ENCODE measurements at regions not wholly inside any gene's neighbourhood (a gene's known extent, or its start where the extent isn't known, plus 50 kb on each side); places are given as distances from the start of the nearest gene placed in this dataset.
"Not testable (repeated sequence)": the region's sequence is repeated elsewhere in the genome, so short reads cannot be mapped to it uniquely, and the experiment has no call there.

DNA sequence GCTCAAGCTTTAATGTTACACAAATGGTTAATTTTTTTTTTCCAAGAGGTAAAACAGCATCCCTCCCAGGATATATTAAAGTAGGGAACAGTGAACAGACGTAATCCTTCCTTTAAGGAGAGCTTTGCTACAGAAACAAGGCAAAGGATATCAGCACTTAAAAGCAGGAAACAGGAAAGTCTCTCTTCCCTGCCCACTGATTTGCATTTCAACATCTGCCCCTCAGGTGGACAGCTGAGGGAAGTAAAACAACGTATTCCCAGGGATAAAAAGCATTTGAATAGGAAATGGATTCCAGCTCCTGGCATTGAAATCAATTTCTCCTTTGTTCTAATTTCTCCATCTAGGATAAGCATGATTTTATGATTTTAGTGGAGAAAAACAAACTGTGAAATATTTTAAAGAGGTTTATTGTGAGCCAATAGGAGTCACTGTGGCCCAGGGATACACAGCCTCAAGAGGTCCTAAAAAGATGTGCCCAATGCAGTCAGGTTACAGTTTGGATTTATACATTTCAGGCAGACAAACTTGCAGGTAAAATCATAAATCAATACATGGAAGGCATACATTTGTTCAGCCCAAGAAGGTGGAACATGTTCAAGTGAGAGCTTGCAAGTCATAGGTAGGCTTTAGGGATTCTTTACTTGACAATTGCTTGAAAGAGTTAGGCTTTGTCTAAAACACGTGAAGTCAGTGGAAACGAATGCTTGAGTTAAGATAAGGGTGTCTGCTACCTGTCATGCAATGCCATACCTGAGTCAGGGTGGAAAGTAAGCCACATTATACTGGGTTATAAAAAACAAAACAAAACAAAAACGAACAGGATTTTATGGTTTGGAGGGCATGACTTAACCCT lies 286.2 kb upstream of the VWC2 start:
- no peak overlapping the region for H3K27ac ChIP-seq (ENCODE audit: low read depth in 1 of 2, low read length in 1 of 2)
- H3K27me3 ChIP-seq (ENCODE audit: control insufficient read depth in 2 of 2, insufficient read depth in 1 of 2, low read length in 1 of 2), result no peaks in the 10 kb centered on the region
- no peaks in the 10 kb centered on the region for H3K36me3 ChIP-seq (ENCODE audit: control insufficient read depth in 2 of 2, insufficient read depth in 2 of 2, low read length in 1 of 2)
- no peaks in the 10 kb centered on the region for H3K4me1 ChIP-seq (ENCODE audit: control insufficient read depth in 2 of 2, insufficient read depth in 2 of 2, low read length in 2 of 2)
- no peak overlapping the region for H3K4me3 ChIP-seq (ENCODE audit: low read length in 2 of 2)
- no peak for DNase-seq (ENCODE audit: low read depth in 6 of 9, low spot score in 9 of 9)
- H3K9me3 ChIP-seq (ENCODE audit: control insufficient read depth in 2 of 2, insufficient read depth in 1 of 2, low read length in 1 of 2), result no peaks in the 10 kb centered on the region
- WGBS, result 36% methylated on average over 5 of the region's 5 CpGs

- Histone ChIP-seq H3K9me3 (ENCODE audit: control insufficient read depth in 2 of 2, insufficient read depth in 1 of 2, low read length in 1 of 2) (no peaks in the 10 kb centered on the region), H3K27me3 (ENCODE audit: control insufficient read depth in 2 of 2, insufficient read depth in 1 of 2, low read length in 1 of 2) (no peaks in the 10 kb centered on the region), H3K36me3 (ENCODE audit: control insufficient read depth in 2 of 2, insufficient read depth in 2 of 2, low read length in 1 of 2) (no peaks in the 10 kb centered on the region), H3K4me3 (ENCODE audit: low read length in 2 of 2) (no peak overlapping the region), H3K27ac (ENCODE audit: low read depth in 1 of 2, low read length in 1 of 2) (no peak overlapping the region), H3K4me1 (ENCODE audit: control insufficient read depth in 2 of 2, insufficient read depth in 2 of 2, low read length in 2 of 2) (no peaks in the 10 kb centered on the region)
- 82% methylated on average over 3 of the region's 3 CpGs for WGBS
- no peak for DNase-seq (ENCODE audit: low read depth in 6 of 9, low spot score in 9 of 9)
Measured at GRCh38 chr7:49487830-49488140, 285.7 kb upstream of the VWC2 start.

DNA sequence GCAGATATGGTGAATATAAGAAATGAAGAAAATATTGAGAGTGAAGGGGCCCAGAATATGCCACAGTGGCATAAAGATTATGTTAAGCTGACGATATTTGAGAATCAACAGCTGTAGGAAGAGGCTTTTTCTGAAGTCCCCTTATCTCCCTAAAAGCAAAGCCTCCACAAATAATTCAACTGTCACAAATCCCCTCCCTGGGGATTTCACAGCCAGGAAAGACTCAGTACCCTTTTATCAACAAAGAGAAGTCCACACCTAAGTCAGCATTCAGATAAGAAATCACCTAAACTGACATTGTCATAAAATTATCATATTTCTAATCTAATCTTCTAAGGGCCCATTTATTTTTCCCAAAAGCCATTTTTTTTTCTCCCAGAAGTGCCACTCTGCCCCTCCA lies 284.9 kb upstream of the VWC2 start:
- Histone ChIP-seq H3K4me3 (ENCODE audit: low read length in 2 of 2) (no peak overlapping the region), H3K4me1 (ENCODE audit: control insufficient read depth in 2 of 2, insufficient read depth in 2 of 2, low read length in 2 of 2) (no peaks in the 10 kb centered on the region), H3K36me3 (ENCODE audit: control insufficient read depth in 2 of 2, insufficient read depth in 2 of 2, low read length in 1 of 2) (no peaks in the 10 kb centered on the region), H3K9me3 (ENCODE audit: control insufficient read depth in 2 of 2, insufficient read depth in 1 of 2, low read length in 1 of 2) (no peaks in the 10 kb centered on the region), H3K27ac (ENCODE audit: low read depth in 1 of 2, low read length in 1 of 2) (no peak overlapping the region), H3K27me3 (ENCODE audit: control insufficient read depth in 2 of 2, insufficient read depth in 1 of 2, low read length in 1 of 2) (no peaks in the 10 kb centered on the region)
- WGBS, result 41% methylated on average over 1 of the region's 1 CpG
- no peak for DNase-seq (ENCODE audit: low read depth in 6 of 9, low spot score in 9 of 9)

- Histone ChIP-seq H3K27me3 (ENCODE audit: control insufficient read depth in 2 of 2, insufficient read depth in 1 of 2, low read length in 1 of 2) (no peaks in the 10 kb centered on the region), H3K4me3 (ENCODE audit: low read length in 2 of 2) (no peak overlapping the region), H3K4me1 (ENCODE audit: control insufficient read depth in 2 of 2, insufficient read depth in 2 of 2, low read length in 2 of 2) (no peaks in the 10 kb centered on the region), H3K9me3 (ENCODE audit: control insufficient read depth in 2 of 2, insufficient read depth in 1 of 2, low read length in 1 of 2) (no peaks in the 10 kb centered on the region), H3K36me3 (ENCODE audit: control insufficient read depth in 2 of 2, insufficient read depth in 2 of 2, low read length in 1 of 2) (no peaks in the 10 kb centered on the region), H3K27ac (ENCODE audit: low read depth in 1 of 2, low read length in 1 of 2) (no peak overlapping the region)
- no peak for DNase-seq (ENCODE audit: low read depth in 6 of 9, low spot score in 9 of 9)
- WGBS, result 82% methylated on average over 6 of the region's 6 CpGs
Measured at GRCh38 chr7:49497471-49497870, 276.0 kb upstream of the VWC2 start.

GRCh38 chr7:49500741-49501140 lies 272.7 kb upstream of the VWC2 start:
- Histone ChIP-seq H3K4me1 (ENCODE audit: control insufficient read depth in 2 of 2, insufficient read depth in 2 of 2, low read length in 2 of 2) (no peaks in the 10 kb centered on the region), H3K27ac (ENCODE audit: low read depth in 1 of 2, low read length in 1 of 2) (no peak overlapping the region), H3K4me3 (ENCODE audit: low read length in 2 of 2) (no peak overlapping the region), H3K36me3 (ENCODE audit: control insufficient read depth in 2 of 2, insufficient read depth in 2 of 2, low read length in 1 of 2) (no peaks in the 10 kb centered on the region), H3K27me3 (ENCODE audit: control insufficient read depth in 2 of 2, insufficient read depth in 1 of 2, low read length in 1 of 2) (no peaks in the 10 kb centered on the region), H3K9me3 (ENCODE audit: control insufficient read depth in 2 of 2, insufficient read depth in 1 of 2, low read length in 1 of 2) (no peaks in the 10 kb centered on the region)
- no peak for DNase-seq (ENCODE audit: low read depth in 6 of 9, low spot score in 9 of 9)
- 81% methylated on average over 2 of the region's 2 CpGs for WGBS

DNA sequence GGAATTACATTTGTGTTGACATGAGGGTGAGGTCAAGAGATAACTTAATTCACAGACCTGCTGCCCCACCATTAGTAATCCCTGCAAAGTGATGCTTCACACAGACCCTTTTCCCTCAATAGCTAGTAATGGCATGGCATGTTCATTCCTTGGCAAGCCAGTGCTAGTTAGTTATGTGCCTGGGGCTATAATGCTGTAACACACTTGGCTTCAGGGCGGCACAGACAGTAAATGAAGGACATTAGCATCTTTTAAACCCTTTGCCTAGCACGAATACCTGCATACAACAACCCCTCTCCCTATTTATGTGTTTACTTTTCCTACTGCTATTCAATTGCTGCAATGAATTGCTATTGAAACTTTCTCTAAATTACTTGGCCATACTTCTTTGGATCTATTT lies 266.2 kb upstream of the VWC2 start:
- WGBS, result 58% methylated on average over 2 of the region's 2 CpGs
- not testable (repeated sequence) for H3K4me3 ChIP-seq (ENCODE audit: low read length in 2 of 2); DNase-seq (ENCODE audit: low read depth in 6 of 9, low spot score in 9 of 9); H3K36me3 ChIP-seq (ENCODE audit: control insufficient read depth in 2 of 2, insufficient read depth in 2 of 2, low read length in 1 of 2); H3K9me3 ChIP-seq (ENCODE audit: control insufficient read depth in 2 of 2, insufficient read depth in 1 of 2, low read length in 1 of 2); H3K27ac ChIP-seq (ENCODE audit: low read depth in 1 of 2, low read length in 1 of 2); H3K4me1 ChIP-seq (ENCODE audit: control insufficient read depth in 2 of 2, insufficient read depth in 2 of 2, low read length in 2 of 2); H3K27me3 ChIP-seq (ENCODE audit: control insufficient read depth in 2 of 2, insufficient read depth in 1 of 2, low read length in 1 of 2)

GRCh38 chr7:49513911-49514310 lies 259.5 kb upstream of the VWC2 start:
- H3K4me1 ChIP-seq (ENCODE audit: control insufficient read depth in 2 of 2, insufficient read depth in 2 of 2, low read length in 2 of 2), result no peaks in the 10 kb centered on the region
- H3K9me3 ChIP-seq (ENCODE audit: control insufficient read depth in 2 of 2, insufficient read depth in 1 of 2, low read length in 1 of 2), result no peaks in the 10 kb centered on the region
- H3K4me3 ChIP-seq (ENCODE audit: low read length in 2 of 2), result no peak overlapping the region
- no peak overlapping the region for H3K27ac ChIP-seq (ENCODE audit: low read depth in 1 of 2, low read length in 1 of 2)
- DNase-seq (ENCODE audit: low read depth in 6 of 9, low spot score in 9 of 9), result no peak
- 29% methylated on average over 4 of the region's 4 CpGs for WGBS
- no peaks in the 10 kb centered on the region for H3K36me3 ChIP-seq (ENCODE audit: control insufficient read depth in 2 of 2, insufficient read depth in 2 of 2, low read length in 1 of 2)
- no peaks in the 10 kb centered on the region for H3K27me3 ChIP-seq (ENCODE audit: control insufficient read depth in 2 of 2, insufficient read depth in 1 of 2, low read length in 1 of 2)

GRCh38 chr7:49520951-49521350 lies 252.5 kb upstream of the VWC2 start:
- no peaks in the 10 kb centered on the region for H3K9me3 ChIP-seq (ENCODE audit: control insufficient read depth in 2 of 2, insufficient read depth in 1 of 2, low read length in 1 of 2)
- no peak for DNase-seq (ENCODE audit: low read depth in 6 of 9, low spot score in 9 of 9)
- H3K27me3 ChIP-seq (ENCODE audit: control insufficient read depth in 2 of 2, insufficient read depth in 1 of 2, low read length in 1 of 2), result no peaks in the 10 kb centered on the region
- no peaks in the 10 kb centered on the region for H3K36me3 ChIP-seq (ENCODE audit: control insufficient read depth in 2 of 2, insufficient read depth in 2 of 2, low read length in 1 of 2)
- H3K4me1 ChIP-seq (ENCODE audit: control insufficient read depth in 2 of 2, insufficient read depth in 2 of 2, low read length in 2 of 2), result no peaks in the 10 kb centered on the region
- no peak overlapping the region for H3K4me3 ChIP-seq (ENCODE audit: low read length in 2 of 2)
- WGBS, result 60% methylated on average over 1 of the region's 1 CpG
- H3K27ac ChIP-seq (ENCODE audit: low read depth in 1 of 2, low read length in 1 of 2), result no peak overlapping the region

DNA sequence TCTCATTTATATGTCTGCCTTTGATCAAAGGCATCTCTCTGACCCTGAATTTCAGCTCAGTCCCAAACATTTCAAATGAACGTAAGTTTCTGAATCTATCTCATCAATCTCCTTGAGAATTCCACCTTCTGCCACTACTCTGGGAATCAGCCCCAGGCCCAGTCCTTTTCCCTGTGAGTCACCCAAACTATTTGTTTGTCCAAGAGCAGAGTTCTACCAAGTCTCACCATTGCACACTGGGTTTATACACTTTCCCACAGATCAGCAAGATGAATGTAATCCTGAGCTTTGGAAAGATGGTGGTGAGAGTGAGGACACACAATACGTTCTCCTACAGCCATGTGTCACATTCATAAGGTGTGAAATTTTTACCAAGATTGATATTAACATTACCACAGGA lies 251.3 kb upstream of the VWC2 start:
- no peak overlapping the region for H3K27ac ChIP-seq (ENCODE audit: low read depth in 1 of 2, low read length in 1 of 2)
- H3K4me3 ChIP-seq (ENCODE audit: low read length in 2 of 2), result no peak overlapping the region
- H3K36me3 ChIP-seq (ENCODE audit: control insufficient read depth in 2 of 2, insufficient read depth in 2 of 2, low read length in 1 of 2), result no peaks in the 10 kb centered on the region
- H3K27me3 ChIP-seq (ENCODE audit: control insufficient read depth in 2 of 2, insufficient read depth in 1 of 2, low read length in 1 of 2), result no peaks in the 10 kb centered on the region
- no peaks in the 10 kb centered on the region for H3K9me3 ChIP-seq (ENCODE audit: control insufficient read depth in 2 of 2, insufficient read depth in 1 of 2, low read length in 1 of 2)
- no peak for DNase-seq (ENCODE audit: low read depth in 6 of 9, low spot score in 9 of 9)
- H3K4me1 ChIP-seq (ENCODE audit: control insufficient read depth in 2 of 2, insufficient read depth in 2 of 2, low read length in 2 of 2), result no peaks in the 10 kb centered on the region
- 76% methylated on average over 2 of the region's 2 CpGs for WGBS

Measured in thymus (tissue), 11 donors.